ENCODE measurements at regions not wholly inside any gene's neighbourhood (a gene's known extent, or its start where the extent isn't known, plus 50 kb on each side); places are given as distances from the start of the nearest gene placed in this dataset.

DNA sequence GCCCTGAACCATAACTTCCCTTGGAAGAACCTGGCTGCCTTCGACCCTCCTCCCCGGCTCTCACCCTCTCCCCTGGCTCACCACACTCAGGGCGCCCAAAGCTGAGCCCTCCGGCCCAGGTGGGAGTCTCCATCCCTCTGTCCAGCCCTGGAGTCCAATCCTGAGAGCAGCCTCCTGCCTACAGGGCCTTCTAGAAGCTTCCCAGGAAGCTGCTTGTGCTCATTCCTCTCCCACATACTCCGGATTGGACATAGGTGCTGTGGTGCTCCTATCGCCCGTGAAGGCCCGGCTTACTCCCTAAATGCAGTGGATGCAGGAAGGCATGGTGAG lies 1332.0 kb downstream of the BRD1 start:
- peaks cover 92% of the 10 kb centered on the region for H3K79me2 ChIP-seq (ENCODE audit: low read length)
- H3F3A ChIP-seq (ENCODE audit: insufficient read depth, low read length) = peaks cover 11% of the 10 kb centered on the region
- TF ChIP-seq, protein P1, sequence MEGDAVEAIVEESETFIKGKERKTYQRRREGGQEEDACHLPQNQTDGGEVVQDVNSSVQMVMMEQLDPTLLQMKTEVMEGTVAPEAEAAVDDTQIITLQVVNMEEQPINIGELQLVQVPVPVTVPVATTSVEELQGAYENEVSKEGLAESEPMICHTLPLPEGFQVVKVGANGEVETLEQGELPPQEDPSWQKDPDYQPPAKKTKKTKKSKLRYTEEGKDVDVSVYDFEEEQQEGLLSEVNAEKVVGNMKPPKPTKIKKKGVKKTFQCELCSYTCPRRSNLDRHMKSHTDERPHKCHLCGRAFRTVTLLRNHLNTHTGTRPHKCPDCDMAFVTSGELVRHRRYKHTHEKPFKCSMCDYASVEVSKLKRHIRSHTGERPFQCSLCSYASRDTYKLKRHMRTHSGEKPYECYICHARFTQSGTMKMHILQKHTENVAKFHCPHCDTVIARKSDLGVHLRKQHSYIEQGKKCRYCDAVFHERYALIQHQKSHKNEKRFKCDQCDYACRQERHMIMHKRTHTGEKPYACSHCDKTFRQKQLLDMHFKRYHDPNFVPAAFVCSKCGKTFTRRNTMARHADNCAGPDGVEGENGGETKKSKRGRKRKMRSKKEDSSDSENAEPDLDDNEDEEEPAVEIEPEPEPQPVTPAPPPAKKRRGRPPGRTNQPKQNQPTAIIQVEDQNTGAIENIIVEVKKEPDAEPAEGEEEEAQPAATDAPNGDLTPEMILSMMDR (IDR thresholded peaks at IDR 0.05; ENCODE audit: low read length) = no peak
- TF ChIP-seq EZH2 (optimal IDR thresholded peaks at IDR 0.05; ENCODE audit: low read depth, low read length) (no peak), EZH2phosphoT487 (IDR thresholded peaks at IDR 0.05; ENCODE audit: low read length) (no peak)
- H3K9ac ChIP-seq (ENCODE audit: low read length) = no peak overlapping the region
- H3K4me2 ChIP-seq (ENCODE audit: low read depth, low read length) = no peak overlapping the region
- H3K4me1 ChIP-seq (ENCODE audit: low read length) = peaks cover 8% of the 10 kb centered on the region; the same call in 1 of the 2 replicates
- H4K20me1 ChIP-seq (ENCODE audit: insufficient read depth, low read length) = peaks cover 28% of the 10 kb centered on the region
- no peak overlapping the region for H3K4me3 ChIP-seq (ENCODE audit: low read length)
- no peaks in the 10 kb centered on the region for H3K27me3 ChIP-seq (replicated peaks; ENCODE audit: insufficient read depth, low read length)
- H2AFZ ChIP-seq (ENCODE audit: low read length) = no peak overlapping the region
- DNase-seq = no peak
- H3K9me2 ChIP-seq (replicated peaks; ENCODE audit: insufficient read depth, low read length) = no peaks in the 10 kb centered on the region
- H3K9me3 ChIP-seq (replicated peaks; ENCODE audit: insufficient read depth, low read length) = no peaks in the 10 kb centered on the region
- H3K27ac ChIP-seq (ENCODE audit: low read length) = no peak overlapping the region
- no peaks in the 10 kb centered on the region; the same call in 1 of the 2 replicates for H3K36me3 ChIP-seq (replicated peaks; ENCODE audit: insufficient read depth, low read length)

DNA sequence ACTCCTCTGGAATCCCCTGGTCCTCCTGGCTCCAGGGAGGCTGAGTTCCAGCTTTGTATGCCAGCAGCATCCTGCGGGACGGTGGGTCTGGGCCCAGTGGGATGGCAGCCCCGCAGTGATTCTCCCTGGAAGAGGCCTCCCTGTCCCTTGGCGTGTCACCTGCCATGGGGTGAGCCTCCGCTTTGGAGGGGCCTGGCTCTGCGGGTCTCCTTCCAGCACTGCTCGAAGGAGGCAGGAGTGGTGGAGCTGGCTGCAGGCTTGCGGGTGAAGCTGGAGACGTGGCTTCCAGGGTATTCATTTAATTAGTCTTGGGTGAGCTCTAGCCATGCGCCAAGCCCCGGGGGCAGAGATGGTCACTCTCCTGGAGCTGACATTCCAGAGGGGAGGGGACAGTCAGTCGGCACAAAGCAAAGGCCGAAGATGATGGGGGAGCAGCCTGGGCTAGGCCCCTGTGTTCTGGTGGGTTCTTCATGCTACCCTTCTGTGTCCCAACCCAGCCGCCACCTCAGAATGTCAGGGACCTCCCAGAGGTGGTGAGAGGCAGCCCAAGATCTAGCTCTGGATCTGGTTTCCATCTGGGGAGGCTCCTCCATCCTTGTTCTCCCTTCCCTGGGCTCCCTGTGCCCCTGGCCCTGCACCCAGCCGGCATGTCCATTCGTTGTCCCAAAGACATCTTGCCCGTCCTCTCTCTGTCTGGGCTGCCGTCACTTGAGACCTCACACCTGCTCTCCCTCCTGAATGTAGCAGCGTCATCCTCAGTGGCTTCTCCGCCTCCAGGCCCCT lies 1332.5 kb downstream of the BRD1 start:
- H3K9me3 ChIP-seq (replicated peaks; ENCODE audit: insufficient read depth, low read length) = no peaks in the 10 kb centered on the region
- H3K9me2 ChIP-seq (replicated peaks; ENCODE audit: insufficient read depth, low read length) = no peaks in the 10 kb centered on the region
- TF ChIP-seq EZH2phosphoT487 (IDR thresholded peaks at IDR 0.05; ENCODE audit: low read length) = no peak
- no peak for TF ChIP-seq EZH2 (optimal IDR thresholded peaks at IDR 0.05; ENCODE audit: low read depth, low read length)
- TF ChIP-seq, protein P1 (IDR thresholded peaks at IDR 0.05; ENCODE audit: low read length) = no peak
- peaks cover 24% of the 10 kb centered on the region for H4K20me1 ChIP-seq (ENCODE audit: insufficient read depth, low read length)
- H3K27me3 ChIP-seq (replicated peaks; ENCODE audit: insufficient read depth, low read length) = no peaks in the 10 kb centered on the region
- H3F3A ChIP-seq (ENCODE audit: insufficient read depth, low read length) = peaks cover 11% of the 10 kb centered on the region
- peaks cover 92% of the 10 kb centered on the region for H3K79me2 ChIP-seq (ENCODE audit: low read length)
- H3K9ac ChIP-seq (ENCODE audit: low read length) = no peak overlapping the region
- no peak for DNase-seq
- no peak overlapping the region for H3K4me2 ChIP-seq (ENCODE audit: low read depth, low read length)
- no peak overlapping the region for H3K27ac ChIP-seq (ENCODE audit: low read length)
- H3K4me3 ChIP-seq (ENCODE audit: low read length) = no peak overlapping the region
- H2AFZ ChIP-seq (ENCODE audit: low read length) = no peak overlapping the region
- H3K36me3 ChIP-seq (replicated peaks; ENCODE audit: insufficient read depth, low read length) = no peaks in the 10 kb centered on the region; the same call in 1 of the 2 replicates
- peaks cover 8% of the 10 kb centered on the region; the same call in 1 of the 2 replicates for H3K4me1 ChIP-seq (ENCODE audit: low read length)

DNA sequence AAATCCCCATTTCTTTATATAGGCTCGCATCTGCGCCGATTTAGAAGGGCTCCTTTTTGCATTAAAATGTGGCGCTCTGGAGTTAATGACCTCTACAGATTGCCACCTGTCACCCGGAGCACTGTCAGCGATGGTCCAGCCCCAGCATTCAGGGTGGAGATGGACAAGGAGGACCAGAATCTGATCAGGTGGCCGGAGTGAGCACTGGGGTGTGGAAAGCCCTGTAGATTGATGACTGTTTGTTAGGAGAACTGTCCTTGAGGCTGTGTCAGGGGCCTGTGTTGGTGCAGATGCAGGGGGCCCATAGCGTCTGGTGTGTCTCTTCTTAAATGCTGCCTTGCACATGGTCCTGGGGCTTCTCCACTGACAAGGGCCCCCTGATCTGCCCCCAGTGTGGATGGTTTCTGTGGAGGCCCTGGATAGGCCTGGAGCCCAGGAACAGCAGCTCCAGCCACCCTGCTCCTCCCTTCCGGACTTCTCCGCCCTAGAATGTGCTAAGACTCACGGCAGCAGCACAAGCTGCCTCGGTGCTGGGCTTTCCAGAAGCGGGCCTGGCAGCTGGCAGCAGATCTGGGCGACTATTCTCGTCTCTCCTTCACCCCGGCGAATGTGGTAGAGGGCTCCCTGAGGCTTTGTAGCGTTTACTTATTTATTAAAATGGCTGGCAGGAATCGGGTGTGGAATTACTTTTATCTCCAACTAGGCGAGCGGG lies 1333.3 kb downstream of the BRD1 start:
- Histone ChIP-seq H3K27ac (ENCODE audit: low read length) (no peak overlapping the region), H2AFZ (ENCODE audit: low read length) (no peak overlapping the region), H3K36me3 (replicated peaks; ENCODE audit: insufficient read depth, low read length) (no peaks in the 10 kb centered on the region; the same call in 1 of the 2 replicates), H3K27me3 (replicated peaks; ENCODE audit: insufficient read depth, low read length) (no peaks in the 10 kb centered on the region), H3K4me1 (ENCODE audit: low read length) (peaks cover 8% of the 10 kb centered on the region; the same call in 1 of the 2 replicates), H3K4me3 (ENCODE audit: low read length) (no peak overlapping the region), H3K9me2 (replicated peaks; ENCODE audit: insufficient read depth, low read length) (no peaks in the 10 kb centered on the region), H3K79me2 (ENCODE audit: low read length) (peaks cover 88% of the 10 kb centered on the region), H3K9me3 (replicated peaks; ENCODE audit: insufficient read depth, low read length) (no peaks in the 10 kb centered on the region), H4K20me1 (ENCODE audit: insufficient read depth, low read length) (peaks cover 22% of the 10 kb centered on the region), H3K4me2 (ENCODE audit: low read depth, low read length) (no peak overlapping the region), H3K9ac (ENCODE audit: low read length) (no peak overlapping the region), H3F3A (ENCODE audit: insufficient read depth, low read length) (peaks cover 11% of the 10 kb centered on the region)
- no peak for TF ChIP-seq EZH2phosphoT487 (IDR thresholded peaks at IDR 0.05; ENCODE audit: low read length)
- TF ChIP-seq, protein P1 (IDR thresholded peaks at IDR 0.05; ENCODE audit: low read length) = no peak
- no peak for TF ChIP-seq EZH2 (optimal IDR thresholded peaks at IDR 0.05; ENCODE audit: low read depth, low read length)
- DNase-seq = no peak

Measured in MM.1S (cell line).